Tibial nerve (tissue), 4 donors: ENCODE measurements at regions not wholly inside any gene's neighbourhood (a gene's known extent, or its start where the extent isn't known, plus 50 kb on each side); places are given as distances from the start of the nearest gene placed in this dataset.

ENCODE experiments used
- EP300 ChIP-seq, 2 donors: sonication (generic); formaldehyde crosslinking; IDR thresholded peaks; one replicate each; pipeline ENCODE4 v1.6.1; 2017; ENCODE audit warnings: antibody characterized with exemption in 2 of 2, mild to moderate bottlenecking in 1 of 2
- POLR2A ChIP-seq, 2 donors: fragments of 450-650 bp; IDR thresholded peaks; one replicate each; pipeline ENCODE4 v1.6.1; 2017; ENCODE audit warnings: antibody characterized with exemption in 2 of 2, mild to moderate bottlenecking in 2 of 2, moderate library complexity in 2 of 2
- TF ChIP-seq, protein P1 (sequence below), 5 experiments: fragments of 200-600 bp in 3 of 5; fragments of 450-650 bp in 2 of 5; sonication (generic) in 3 of 5; IDR thresholded peaks; one replicate each; pipeline ENCODE4 v1.5.1; 2016 to 2019; ENCODE audit warnings: antibody characterized with exemption in 5 of 5, mild to moderate bottlenecking in 3 of 5, moderate library complexity in 2 of 5

DNA sequence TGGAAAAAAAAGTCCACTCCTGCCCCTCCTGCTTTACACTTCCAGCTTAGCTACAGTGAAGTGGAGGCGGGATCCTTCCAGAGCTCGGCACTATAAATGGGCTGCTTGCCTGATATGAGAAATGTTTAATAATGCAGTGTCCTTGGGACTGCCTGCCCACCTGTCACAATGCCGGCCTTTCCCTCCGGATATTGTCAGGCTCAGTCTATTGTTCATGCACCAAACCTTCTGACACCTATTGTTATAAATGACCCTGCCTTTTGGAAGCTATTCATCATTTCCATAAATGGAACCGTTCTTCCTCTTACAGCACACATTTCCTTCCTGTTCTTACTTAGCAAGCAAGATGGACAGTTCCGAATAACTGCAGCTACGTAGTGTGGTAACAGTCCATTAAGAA, 146.3 kb downstream of the DMAC1 start:
- TF ChIP-seq, protein P1, sequence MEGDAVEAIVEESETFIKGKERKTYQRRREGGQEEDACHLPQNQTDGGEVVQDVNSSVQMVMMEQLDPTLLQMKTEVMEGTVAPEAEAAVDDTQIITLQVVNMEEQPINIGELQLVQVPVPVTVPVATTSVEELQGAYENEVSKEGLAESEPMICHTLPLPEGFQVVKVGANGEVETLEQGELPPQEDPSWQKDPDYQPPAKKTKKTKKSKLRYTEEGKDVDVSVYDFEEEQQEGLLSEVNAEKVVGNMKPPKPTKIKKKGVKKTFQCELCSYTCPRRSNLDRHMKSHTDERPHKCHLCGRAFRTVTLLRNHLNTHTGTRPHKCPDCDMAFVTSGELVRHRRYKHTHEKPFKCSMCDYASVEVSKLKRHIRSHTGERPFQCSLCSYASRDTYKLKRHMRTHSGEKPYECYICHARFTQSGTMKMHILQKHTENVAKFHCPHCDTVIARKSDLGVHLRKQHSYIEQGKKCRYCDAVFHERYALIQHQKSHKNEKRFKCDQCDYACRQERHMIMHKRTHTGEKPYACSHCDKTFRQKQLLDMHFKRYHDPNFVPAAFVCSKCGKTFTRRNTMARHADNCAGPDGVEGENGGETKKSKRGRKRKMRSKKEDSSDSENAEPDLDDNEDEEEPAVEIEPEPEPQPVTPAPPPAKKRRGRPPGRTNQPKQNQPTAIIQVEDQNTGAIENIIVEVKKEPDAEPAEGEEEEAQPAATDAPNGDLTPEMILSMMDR (IDR thresholded peaks at IDR 0.05) = no peak
- TF ChIP-seq POLR2A (IDR thresholded peaks at IDR 0.05) (no peak), EP300 (IDR thresholded peaks at IDR 0.05) (peak in 1 of 2 donors; percentile 14)
